Esophagus squamous epithelium (tissue), 4 donors: ENCODE measurements at regions not wholly inside any gene's neighbourhood (a gene's known extent, or its start where the extent isn't known, plus 50 kb on each side); places are given as distances from the start of the nearest gene placed in this dataset.

ENCODE experiments used
- POLR2A ChIP-seq, 4 donors: fragments of 450-650 bp; IDR thresholded peaks; one replicate each; pipeline ENCODE4 v1.6.1; 2017; ENCODE audit warnings: antibody characterized with exemption in 4 of 4, mild to moderate bottlenecking in 4 of 4, moderate library complexity in 3 of 4
- TF ChIP-seq, protein P1 (sequence below), 6 experiments: fragments of 450-650 bp in 4 of 6; fragments of 200-600 bp in 2 of 6; sonication (generic) in 2 of 6; IDR thresholded peaks; one replicate each; pipeline ENCODE4 v1.5.1; 2016 to 2019; ENCODE audit warnings: antibody characterized with exemption in 6 of 6, mild to moderate bottlenecking in 4 of 6, moderate library complexity in 4 of 6

- TF ChIP-seq, protein P1, sequence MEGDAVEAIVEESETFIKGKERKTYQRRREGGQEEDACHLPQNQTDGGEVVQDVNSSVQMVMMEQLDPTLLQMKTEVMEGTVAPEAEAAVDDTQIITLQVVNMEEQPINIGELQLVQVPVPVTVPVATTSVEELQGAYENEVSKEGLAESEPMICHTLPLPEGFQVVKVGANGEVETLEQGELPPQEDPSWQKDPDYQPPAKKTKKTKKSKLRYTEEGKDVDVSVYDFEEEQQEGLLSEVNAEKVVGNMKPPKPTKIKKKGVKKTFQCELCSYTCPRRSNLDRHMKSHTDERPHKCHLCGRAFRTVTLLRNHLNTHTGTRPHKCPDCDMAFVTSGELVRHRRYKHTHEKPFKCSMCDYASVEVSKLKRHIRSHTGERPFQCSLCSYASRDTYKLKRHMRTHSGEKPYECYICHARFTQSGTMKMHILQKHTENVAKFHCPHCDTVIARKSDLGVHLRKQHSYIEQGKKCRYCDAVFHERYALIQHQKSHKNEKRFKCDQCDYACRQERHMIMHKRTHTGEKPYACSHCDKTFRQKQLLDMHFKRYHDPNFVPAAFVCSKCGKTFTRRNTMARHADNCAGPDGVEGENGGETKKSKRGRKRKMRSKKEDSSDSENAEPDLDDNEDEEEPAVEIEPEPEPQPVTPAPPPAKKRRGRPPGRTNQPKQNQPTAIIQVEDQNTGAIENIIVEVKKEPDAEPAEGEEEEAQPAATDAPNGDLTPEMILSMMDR (IDR thresholded peaks at IDR 0.05), result no peak
- TF ChIP-seq POLR2A (IDR thresholded peaks at IDR 0.05), result no peak
These were observed 345.8 kb downstream of the SOCS6 start for GRCh38 chr18:70634576-70635147.
